Stimulated activated naive CD8-positive, alpha-beta T cell treated with anti-CD3 and anti-CD28 coated beads, Interleukin-15, amount 100 ng/mL, for 72 hours (primary cell): ENCODE measurements at regions not wholly inside any gene's neighbourhood (a gene's known extent, or its start where the extent isn't known, plus 50 kb on each side); places are given as distances from the start of the nearest gene placed in this dataset.

Experiments
- ATAC-seq: fragments of 150-1000 bp; cut with Tn5 transposase; 2 replicates; pipeline ENCODE4 v1.10.0; 2021; ENCODE audit warnings: mild to moderate bottlenecking, moderate library complexity
- DNase-seq, 2 donors: peaks; one replicate each; pipeline ENCODE4 v3.0.0; 2021 to 2022
- H3K27ac Mint-ChIP-seq, 2 donors: one replicate each; pipeline ENCODE4 v1.8.0; 2022; ENCODE audit warnings: mild to moderate bottlenecking in 2 of 2, mixed read lengths in 2 of 2, moderate library complexity in 2 of 2
- H3K27me3 Mint-ChIP-seq: one replicate; pipeline ENCODE4 v1.8.0; 2022; ENCODE audit warnings: mixed read lengths
- H3K4me1 Mint-ChIP-seq: one replicate; pipeline ENCODE4 v1.8.0; 2022; ENCODE audit warnings: mild to moderate bottlenecking, mixed read lengths
- H3K4me3 Mint-ChIP-seq, 2 donors: one replicate each; pipeline ENCODE4 v1.8.0; 2022; ENCODE audit warnings: mild to moderate bottlenecking in 2 of 2, mixed read lengths in 2 of 2, moderate library complexity in 1 of 2
- H3K9me3 Mint-ChIP-seq, 2 donors: one replicate each; pipeline ENCODE4 v1.8.0; 2022; ENCODE audit warnings: mixed read lengths in 2 of 2

GRCh38 chr4:44845993-44846392, 119.6 kb upstream of the GNPDA2 start:
- no peak for ATAC-seq
- no peaks in the 10 kb centered on the region for H3K27me3 Mint-ChIP-seq
- peaks cover under 1 to 5% of the 10 kb centered on the region in 2 donors for H3K9me3 Mint-ChIP-seq
- H3K27ac Mint-ChIP-seq: no peak overlapping the region
- no peak for DNase-seq
- H3K4me1 Mint-ChIP-seq: no peaks in the 10 kb centered on the region
- no peak overlapping the region for H3K4me3 Mint-ChIP-seq

GRCh38 chr4:44845309-44845708, 119.0 kb upstream of the GNPDA2 start:
- Mint-ChIP-seq H3K27ac (no peak overlapping the region), H3K4me1 (no peaks in the 10 kb centered on the region), H3K27me3 (no peaks in the 10 kb centered on the region), H3K4me3 (no peak overlapping the region), H3K9me3 (peaks cover 0 to 5% of the 10 kb centered on the region in 2 donors)
- DNase-seq: no peak
- no peak for ATAC-seq

DNA sequence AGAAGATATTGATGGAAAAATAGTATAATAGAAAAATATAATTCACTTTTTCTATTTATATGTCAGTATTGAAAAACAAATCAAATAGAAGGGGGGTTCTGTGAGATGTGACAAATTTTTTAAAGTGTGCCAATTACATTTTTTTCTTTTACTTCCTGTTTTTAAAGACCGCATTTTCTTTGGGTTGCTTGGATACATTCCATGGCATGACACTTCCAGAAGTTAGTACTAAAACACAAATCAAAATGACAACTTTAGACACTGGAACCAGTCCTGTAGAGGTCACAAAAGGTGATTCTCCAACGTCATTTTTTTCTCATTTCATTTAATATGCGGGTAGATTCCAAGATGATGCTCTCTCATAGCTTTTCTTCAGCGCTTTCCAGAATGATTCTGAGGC, 116.2 kb upstream of the GNPDA2 start:
- Mint-ChIP-seq H3K27ac (no peak overlapping the region), H3K27me3 (no peaks in the 10 kb centered on the region), H3K4me1 (no peaks in the 10 kb centered on the region), H3K4me3 (no peak overlapping the region), H3K9me3 (no peaks in the 10 kb centered on the region)
- DNase-seq (no peak), ATAC-seq (no peak)

- no peak overlapping the region for H3K27ac Mint-ChIP-seq
- DNase-seq: no peak
Observed at GRCh38 chr4:44817930-44818329, 91.6 kb upstream of the GNPDA2 start.

GRCh38 chr4:44806071-44806470, 79.7 kb upstream of the GNPDA2 start:
- ATAC-seq: no peak
- H3K27me3 Mint-ChIP-seq: no peaks in the 10 kb centered on the region
- DNase-seq: no peak
- H3K9me3 Mint-ChIP-seq: no peaks in the 10 kb centered on the region
- no peak overlapping the region for H3K4me3 Mint-ChIP-seq
- H3K27ac Mint-ChIP-seq: no peak overlapping the region
- H3K4me1 Mint-ChIP-seq: no peaks in the 10 kb centered on the region

More at GRCh38 chr4:44817930-44818329, 91.6 kb upstream of the GNPDA2 start:
- H3K27me3 Mint-ChIP-seq: no peaks in the 10 kb centered on the region
- no peak for ATAC-seq
- peaks cover 0 to 10% of the 10 kb centered on the region in 2 donors for H3K9me3 Mint-ChIP-seq
- H3K4me1 Mint-ChIP-seq: no peaks in the 10 kb centered on the region
- no peak overlapping the region for H3K4me3 Mint-ChIP-seq

GRCh38 chr4:44804301-44804700, 77.9 kb upstream of the GNPDA2 start:
- H3K9me3 Mint-ChIP-seq: peaks cover 0 to 3% of the 10 kb centered on the region in 2 donors
- H3K27me3 Mint-ChIP-seq: no peaks in the 10 kb centered on the region
- no peak overlapping the region for H3K27ac Mint-ChIP-seq
- H3K4me1 Mint-ChIP-seq: no peaks in the 10 kb centered on the region
- H3K4me3 Mint-ChIP-seq: no peak overlapping the region
- ATAC-seq (no peak), DNase-seq (no peak)

- no peaks in the 10 kb centered on the region for H3K27me3 Mint-ChIP-seq
- H3K27ac Mint-ChIP-seq: no peak overlapping the region
- DNase-seq (no peak), ATAC-seq (no peak)
- H3K4me1 Mint-ChIP-seq: no peaks in the 10 kb centered on the region
- H3K9me3 Mint-ChIP-seq: peaks cover 13 to 20% of the 10 kb centered on the region in 2 donors
- H3K4me3 Mint-ChIP-seq: no peak overlapping the region
Observed at GRCh38 chr4:44801384-44801783, 75.0 kb upstream of the GNPDA2 start.

DNA sequence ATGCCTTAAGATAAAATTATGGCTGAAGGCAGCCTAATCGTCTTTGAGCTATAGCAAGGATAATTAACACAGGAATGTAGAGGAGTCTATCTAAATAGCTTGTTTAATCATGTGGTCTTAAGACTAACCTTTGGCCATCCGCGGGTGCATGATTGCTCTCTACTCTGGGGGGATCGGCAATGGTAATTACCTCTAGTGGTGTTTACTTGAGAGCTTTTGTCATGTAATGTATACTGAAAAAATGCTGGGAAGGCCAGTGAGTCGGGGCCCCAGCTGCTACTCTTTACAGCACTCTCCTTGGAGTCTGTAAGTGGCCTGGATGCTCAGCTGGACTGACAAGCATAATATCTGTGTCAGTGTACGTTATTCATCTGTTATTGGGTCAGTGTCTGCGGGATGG, 65.5 kb upstream of the GNPDA2 start:
- Mint-ChIP-seq H3K27me3 (no peaks in the 10 kb centered on the region), H3K9me3 (peaks cover 0 to 2% of the 10 kb centered on the region in 2 donors), H3K4me3 (no peak overlapping the region), H3K4me1 (no peaks in the 10 kb centered on the region), H3K27ac (no peak overlapping the region)
- no peak for DNase-seq
- ATAC-seq: no peak

GRCh38 chr4:44777115-44777514, 50.8 kb upstream of the GNPDA2 start:
- Mint-ChIP-seq H3K4me3 (no peak overlapping the region), H3K27ac (no peak overlapping the region), H3K4me1 (no peaks in the 10 kb centered on the region), H3K9me3 (peaks cover 5 to 35% of the 10 kb centered on the region in 2 donors), H3K27me3 (no peaks in the 10 kb centered on the region)
- no peak for DNase-seq
- no peak for ATAC-seq
